H1 (cell line): ENCODE measurements at regions not wholly inside any gene's neighbourhood (a gene's known extent, or its start where the extent isn't known, plus 50 kb on each side); places are given as distances from the start of the nearest gene placed in this dataset.

Source experiments
- RAD21 ChIP-seq, 2 experiments: IDR thresholded peaks in 1 of 2; conservative IDR thresholded peaks in 1 of 2; 2 replicates each; pipeline ENCODE4 v1.6.1; 2011; ENCODE audit warnings: low read depth in 2 of 2, low read length in 2 of 2, improper control_type of control experiment in 1 of 2, inconsistent platforms in 1 of 2, mild to moderate bottlenecking in 1 of 2, moderate library complexity in 1 of 2

DNA sequence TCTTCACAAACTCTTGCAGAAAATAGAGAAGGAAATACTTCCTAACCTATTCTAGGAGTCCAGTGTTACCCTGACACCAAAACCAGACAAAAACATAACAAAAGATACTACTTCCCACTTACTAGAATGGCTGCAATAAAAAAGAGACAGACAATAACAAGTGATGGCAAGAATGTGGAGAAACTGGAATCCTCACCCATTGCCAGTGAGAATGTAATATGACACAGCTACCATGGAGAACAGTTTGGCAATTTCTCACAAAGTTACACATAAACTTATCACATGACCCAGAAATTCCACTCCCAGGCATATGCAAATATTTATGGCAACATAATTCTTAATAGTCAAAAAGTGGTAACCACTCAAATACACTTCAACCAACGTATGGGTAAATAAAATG is 209.8 kb upstream of the CTAGE1 start (continued):
- TF ChIP-seq RAD21 (IDR thresholded peaks at IDR 0.05 in 1 of 2, conservative IDR thresholded peaks at IDR 0.05 in 1 of 2; ENCODE audit: low read depth in 2 of 2, low read length in 2 of 2) = no peak
